Activated naive CD4-positive, alpha-beta T cell treated with anti-CD3 and anti-CD28 coated beads for 36 hours (primary cell): ENCODE measurements at regions not wholly inside any gene's neighbourhood (a gene's known extent, or its start where the extent isn't known, plus 50 kb on each side); places are given as distances from the start of the nearest gene placed in this dataset.

Source experiments
- CTCF ChIA-PET: fragments of 350-600 bp; sonication (Branson Sonifier 250); formaldehyde crosslinking; loops from one replicate; lab custom pipeline; 2021; ENCODE audit warnings: antibody characterized with exemption; lab: Charles Lee
- DNase-seq: peaks from one replicate; pipeline ENCODE4 v3.0.0-alpha.2; 2020
- H3K27ac Mint-ChIP-seq: one replicate; pipeline ENCODE4 v1.8.0; 2021; ENCODE audit warnings: mild to moderate bottlenecking, mixed read lengths
- H3K27me3 Mint-ChIP-seq: one replicate; pipeline ENCODE4 v1.8.0; 2021; ENCODE audit warnings: low read depth, mixed read lengths
- H3K36me3 Mint-ChIP-seq: one replicate; pipeline ENCODE4 v1.8.0; 2021; ENCODE audit warnings: low read depth, mixed read lengths
- H3K4me1 Mint-ChIP-seq: one replicate; pipeline ENCODE4 v1.8.0; 2021; ENCODE audit warnings: low read depth, mixed read lengths
- H3K4me3 Mint-ChIP-seq: one replicate; pipeline ENCODE4 v1.8.0; 2021; ENCODE audit warnings: mild to moderate bottlenecking, moderate library complexity, mixed read lengths
- H3K9me3 Mint-ChIP-seq: one replicate; pipeline ENCODE4 v1.8.0; 2021; ENCODE audit warnings: mixed read lengths
- intact Hi-C: fragments of 100-400 bp; cut with micrococcal nuclease; formaldehyde crosslinking; loops from one replicate; pipeline ENCODE4 v1.15.1; 2023

DNA sequence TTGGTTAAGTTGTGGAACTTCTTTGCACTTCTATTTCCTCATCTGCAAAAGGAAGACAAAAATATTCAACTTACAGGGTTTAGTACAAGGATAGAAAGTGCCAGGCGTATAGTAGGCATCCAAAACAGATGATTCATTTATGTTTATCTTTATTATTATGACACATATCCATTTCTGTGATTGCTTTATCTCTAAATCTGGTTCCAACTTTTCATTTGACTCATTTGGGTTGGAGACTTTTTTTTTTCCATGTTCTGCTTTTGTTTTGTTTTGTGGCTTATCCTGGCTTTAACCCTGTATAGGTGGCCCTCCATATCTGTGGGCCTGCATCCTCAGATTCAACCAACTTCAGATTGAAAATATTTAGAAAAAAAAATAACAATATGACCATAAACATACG is 186.7 kb upstream of the SLC24A2 start:
- Mint-ChIP-seq H3K27me3 (no peaks in the 10 kb centered on the region), H3K9me3 (peaks cover 3% of the 10 kb centered on the region), H3K4me1 (peaks cover 28% of the 10 kb centered on the region), H3K27ac (peak overlapping the region; percentile 70), H3K4me3 (no peak overlapping the region), H3K36me3 (no peaks in the 10 kb centered on the region)
- intact Hi-C loops: loop anchor here (5.0 kb wide), 1 partner anchor 743 kb away; the partner anchor contains the start of gene DENND4C
- CTCF ChIA-PET: interaction anchor here (0.5 to 1.1 kb wide), 2 partner anchors 24 to 512 kb away, joined by 3 read pairs; no protein-coding TSS in a partner anchor
- no peak for DNase-seq

- intact Hi-C loops: no loop called here
- Mint-ChIP-seq H3K9me3 (no peaks in the 10 kb centered on the region), H3K4me3 (no peak overlapping the region), H3K27ac (no peak overlapping the region), H3K36me3 (no peaks in the 10 kb centered on the region), H3K27me3 (no peaks in the 10 kb centered on the region), H3K4me1 (peaks cover 11% of the 10 kb centered on the region)
- no peak for DNase-seq
- CTCF ChIA-PET: no interaction called here
Measured at GRCh38 chr9:19969721-19970120, 180.9 kb upstream of the SLC24A2 start.

- intact Hi-C loops: no loop called here
- DNase-seq: no peak
Measured at GRCh38 chr9:19967888-19968459, 179.1 kb upstream of the SLC24A2 start.

DNA sequence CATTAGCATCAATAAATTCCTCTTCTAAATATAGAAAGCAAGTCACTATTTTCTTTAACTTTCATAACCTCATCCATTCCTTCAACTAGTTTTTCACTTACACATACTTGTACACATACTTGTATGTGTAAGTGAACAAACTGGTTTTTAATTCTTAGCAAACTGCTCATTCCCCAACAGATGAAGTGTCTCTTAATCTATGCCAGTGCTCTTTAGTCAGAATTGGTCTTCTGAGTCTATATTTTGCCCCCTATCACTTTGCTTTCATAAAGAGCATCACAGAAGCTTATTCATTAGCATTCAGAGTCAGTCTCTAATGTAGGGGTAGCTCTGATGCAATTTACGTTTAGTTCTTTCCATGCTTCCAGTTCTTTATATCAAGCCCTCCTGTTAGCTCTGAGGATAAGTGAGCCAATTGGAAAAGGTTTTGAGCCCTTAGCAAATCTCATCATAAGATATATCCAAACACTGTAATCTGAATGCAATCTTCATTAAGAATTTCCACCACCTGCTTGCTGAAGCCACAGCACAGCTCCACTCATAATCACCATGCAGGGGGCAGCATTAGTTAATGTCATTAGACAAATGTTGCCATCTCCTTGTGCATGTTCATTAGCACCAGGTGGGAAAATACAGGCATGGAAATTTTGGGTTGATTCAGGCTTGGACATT is 178.5 kb upstream of the SLC24A2 start:
- H3K27me3 Mint-ChIP-seq: no peaks in the 10 kb centered on the region
- no peak overlapping the region for H3K4me3 Mint-ChIP-seq
- peaks cover 9% of the 10 kb centered on the region for H3K4me1 Mint-ChIP-seq
- no peak overlapping the region for H3K27ac Mint-ChIP-seq
- H3K9me3 Mint-ChIP-seq: no peaks in the 10 kb centered on the region
- intact Hi-C loops: no loop called here
- DNase-seq: peak; percentile 16
- no peaks in the 10 kb centered on the region for H3K36me3 Mint-ChIP-seq
- CTCF ChIA-PET: interaction anchor here (0.8 kb wide), 1 partner anchor 21 kb away, joined by 3 read pairs; no protein-coding TSS in a partner anchor

More at GRCh38 chr9:19967888-19968459, 179.1 kb upstream of the SLC24A2 start:
- Mint-ChIP-seq H3K27ac (no peak overlapping the region), H3K9me3 (no peaks in the 10 kb centered on the region), H3K27me3 (no peaks in the 10 kb centered on the region), H3K4me1 (peaks cover 9% of the 10 kb centered on the region), H3K4me3 (no peak overlapping the region), H3K36me3 (no peaks in the 10 kb centered on the region)
- CTCF ChIA-PET: no interaction called here

DNA sequence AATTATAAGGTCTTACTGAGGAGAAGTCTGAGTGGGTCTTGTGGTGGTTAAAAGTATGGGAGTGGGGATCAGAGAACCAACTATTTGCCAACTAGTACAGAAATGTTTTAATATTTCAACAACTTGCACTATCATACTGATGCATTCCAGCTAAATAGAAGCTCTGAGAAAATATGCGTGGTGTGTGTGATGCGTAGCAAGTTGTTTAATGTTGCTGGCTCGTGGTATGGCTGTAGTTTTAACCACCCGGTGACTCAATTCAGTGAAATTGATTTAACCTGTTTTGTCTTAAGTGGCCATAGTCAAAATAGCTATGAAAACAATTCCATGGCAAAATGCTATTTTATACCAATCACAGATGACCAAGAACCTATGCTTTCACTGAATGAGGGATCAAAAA is 176.5 kb upstream of the SLC24A2 start:
- CTCF ChIA-PET: interaction anchor here (0.6 kb wide), 1 partner anchor 147 kb away, joined by 3 read pairs; no protein-coding TSS in a partner anchor
- H3K36me3 Mint-ChIP-seq: peaks cover 1% of the 10 kb centered on the region
- intact Hi-C loops: no loop called here
- H3K4me3 Mint-ChIP-seq: no peak overlapping the region
- peaks cover 3% of the 10 kb centered on the region for H3K9me3 Mint-ChIP-seq
- H3K27ac Mint-ChIP-seq: no peak overlapping the region
- no peak for DNase-seq
- peaks cover 9% of the 10 kb centered on the region for H3K4me1 Mint-ChIP-seq
- H3K27me3 Mint-ChIP-seq: peaks cover 2% of the 10 kb centered on the region

DNA sequence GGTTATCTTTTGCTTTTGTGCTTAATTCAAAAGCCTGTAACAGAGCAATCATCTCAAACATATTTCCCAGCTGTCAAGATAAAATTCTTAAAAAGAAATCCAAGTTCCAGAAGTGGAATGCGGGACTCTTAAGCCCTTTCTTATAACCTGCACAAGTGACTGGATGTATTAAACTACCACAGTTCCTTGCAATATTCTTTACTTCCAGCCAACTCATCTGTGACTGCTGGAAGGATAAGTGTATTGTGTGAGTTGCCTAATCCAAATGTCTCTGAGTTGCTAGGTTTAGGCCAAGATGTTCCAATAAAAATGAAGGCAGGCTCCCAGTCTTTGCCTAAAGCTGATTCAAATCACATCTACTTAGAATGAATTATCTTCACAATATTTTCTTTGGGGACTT is 159.2 kb upstream of the SLC24A2 start:
- Mint-ChIP-seq H3K36me3 (peaks cover 3% of the 10 kb centered on the region), H3K27ac (no peak overlapping the region), H3K4me3 (no peak overlapping the region), H3K27me3 (peaks cover 5% of the 10 kb centered on the region), H3K4me1 (peaks cover 10% of the 10 kb centered on the region), H3K9me3 (peaks cover under 1% of the 10 kb centered on the region)
- CTCF ChIA-PET: interaction anchor here (0.6 to 0.8 kb wide), 2 partner anchors 263 to 993 kb away, joined by 3 to 4 read pairs; no protein-coding TSS in a partner anchor
- no peak for DNase-seq
- intact Hi-C loops: no loop called here

DNA sequence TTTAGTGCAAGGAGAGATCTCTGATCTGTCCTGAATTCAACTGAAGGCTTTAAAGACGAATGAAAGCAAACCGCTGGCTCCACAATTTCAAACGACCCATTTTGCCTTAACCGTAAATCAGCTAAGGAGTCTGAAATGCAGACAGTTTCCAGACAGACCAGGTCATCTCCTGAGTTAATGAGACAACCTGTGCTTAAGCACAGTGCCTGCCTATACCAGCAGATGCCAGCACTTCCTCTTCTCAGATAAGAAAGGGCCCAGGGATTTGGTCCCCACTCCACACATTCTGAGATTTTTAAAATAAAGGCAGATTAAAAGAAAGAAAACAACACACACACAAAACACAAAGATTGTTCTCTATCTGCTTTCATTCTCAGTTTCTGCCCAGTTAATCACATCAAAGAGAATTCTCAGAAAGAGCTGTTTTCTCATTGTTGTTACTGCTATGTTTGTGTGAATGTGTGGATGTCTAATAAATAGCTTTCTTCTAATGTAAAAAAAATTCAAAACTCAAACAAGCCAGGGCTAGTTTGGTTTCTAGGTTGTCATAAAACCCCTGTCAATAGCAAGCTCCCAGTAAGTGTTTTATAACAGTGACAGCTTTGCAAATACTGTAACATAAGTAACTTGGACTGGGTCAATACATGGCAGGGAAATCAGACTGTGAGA is 157.7 kb upstream of the SLC24A2 start:
- intact Hi-C loops: no loop called here
- CTCF ChIA-PET: interaction anchor here (0.6 to 1.8 kb wide), 15 partner anchors 12 to 992 kb away, joined by 3 to 7 read pairs (median 3); no protein-coding TSS in a partner anchor
- DNase-seq: peak; percentile 41
- H3K4me1 Mint-ChIP-seq: peaks cover 10% of the 10 kb centered on the region
- peaks cover 5% of the 10 kb centered on the region for H3K27me3 Mint-ChIP-seq
- peaks cover 3% of the 10 kb centered on the region for H3K36me3 Mint-ChIP-seq
- no peak overlapping the region for H3K27ac Mint-ChIP-seq
- H3K9me3 Mint-ChIP-seq: no peaks in the 10 kb centered on the region
- H3K4me3 Mint-ChIP-seq: no peak overlapping the region

GRCh38 chr9:19941874-19942273 is 153.0 kb upstream of the SLC24A2 start:
- CTCF ChIA-PET: no interaction called here
- DNase-seq: no peak
- Mint-ChIP-seq H3K27me3 (peaks cover 5% of the 10 kb centered on the region), H3K4me3 (no peak overlapping the region), H3K27ac (no peak overlapping the region), H3K9me3 (no peaks in the 10 kb centered on the region), H3K36me3 (no peaks in the 10 kb centered on the region), H3K4me1 (peaks cover 6% of the 10 kb centered on the region)
- intact Hi-C loops: no loop called here

GRCh38 chr9:19940811-19941535 is 152.1 kb upstream of the SLC24A2 start:
- H3K36me3 Mint-ChIP-seq: no peaks in the 10 kb centered on the region
- no peaks in the 10 kb centered on the region for H3K4me1 Mint-ChIP-seq
- no peak overlapping the region for H3K4me3 Mint-ChIP-seq
- no peak for DNase-seq
- no peaks in the 10 kb centered on the region for H3K9me3 Mint-ChIP-seq
- CTCF ChIA-PET: interaction anchor here (0.6 kb wide), 2 partner anchors 22 to 258 kb away, joined by 5 to 7 read pairs; no protein-coding TSS in a partner anchor
- peaks cover 5% of the 10 kb centered on the region for H3K27me3 Mint-ChIP-seq
- H3K27ac Mint-ChIP-seq: no peak overlapping the region
- intact Hi-C loops: no loop called here

- H3K27ac Mint-ChIP-seq: no peak overlapping the region
- CTCF ChIA-PET: no interaction called here
- H3K4me3 Mint-ChIP-seq: no peak overlapping the region
- no peaks in the 10 kb centered on the region for H3K9me3 Mint-ChIP-seq
- DNase-seq: no peak
- H3K4me1 Mint-ChIP-seq: no peaks in the 10 kb centered on the region
- no peaks in the 10 kb centered on the region for H3K36me3 Mint-ChIP-seq
- H3K27me3 Mint-ChIP-seq: peaks cover 6% of the 10 kb centered on the region
- intact Hi-C loops: no loop called here
Measured at GRCh38 chr9:19939734-19940278, 151.0 kb upstream of the SLC24A2 start.

DNA sequence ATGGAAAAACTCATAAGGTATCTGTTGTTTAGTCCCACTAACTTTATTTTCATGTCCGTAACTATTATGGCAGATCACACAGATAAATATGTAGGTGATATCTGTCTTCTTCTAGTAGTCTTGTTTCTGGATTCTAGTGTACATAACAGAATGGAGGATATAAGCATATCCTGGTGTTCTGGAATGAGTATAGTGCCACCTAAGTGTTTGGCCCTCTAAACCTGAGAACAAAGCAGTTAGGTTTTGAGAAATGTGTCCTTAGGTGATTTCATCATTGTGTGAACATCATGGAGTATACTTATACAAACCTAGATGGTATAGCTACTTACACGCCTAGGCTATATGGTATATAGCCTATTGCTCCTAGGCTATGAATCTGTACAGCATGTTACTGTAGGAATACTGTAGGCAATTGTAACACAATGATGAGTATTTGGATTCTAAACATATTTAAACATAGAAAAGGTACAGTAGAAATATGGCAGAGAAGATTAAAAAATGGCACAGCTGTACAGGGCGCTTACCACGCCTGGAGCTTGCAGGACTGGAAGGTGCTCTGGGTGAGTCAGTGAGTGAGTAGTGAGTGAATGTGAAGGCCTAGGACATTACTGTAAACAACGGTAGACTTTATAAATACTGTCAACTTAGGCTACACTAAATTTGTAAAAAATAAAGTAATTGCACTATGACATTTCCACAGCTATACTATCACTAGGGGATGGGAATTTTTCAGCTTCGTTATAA is 150.3 kb upstream of the SLC24A2 start:
- Mint-ChIP-seq H3K4me3 (no peak overlapping the region), H3K27ac (no peak overlapping the region), H3K4me1 (peaks cover 3% of the 10 kb centered on the region), H3K9me3 (no peaks in the 10 kb centered on the region), H3K36me3 (no peaks in the 10 kb centered on the region), H3K27me3 (peaks cover 7% of the 10 kb centered on the region)
- intact Hi-C loops: no loop called here
- CTCF ChIA-PET: no interaction called here
- no peak for DNase-seq
